ENCODE measurements at regions not wholly inside any gene's neighbourhood (a gene's known extent, or its start where the extent isn't known, plus 50 kb on each side); places are given as distances from the start of the nearest gene placed in this dataset.

GRCh38 chr3:177599837-177600236 is 402.6 kb upstream of the TBL1XR1 start:
- TF ChIP-seq CTCF (conservative IDR thresholded peaks at IDR 0.05; ENCODE audit: low read length) (no peak), EZH2phosphoT487 (IDR thresholded peaks at IDR 0.05; ENCODE audit: borderline replicate concordance) (no peak)

Measured in Loucy (cell line).